Panc1 (cell line): ENCODE measurements at regions not wholly inside any gene's neighbourhood (a gene's known extent, or its start where the extent isn't known, plus 50 kb on each side); places are given as distances from the start of the nearest gene placed in this dataset.

Experiments used
- ATAC-seq: fragments of 200-7000 bp; cut with Tn5 transposase; 2 replicates; pipeline ENCODE4 v1.9.1; 2020; ENCODE audit warnings: mild to moderate bottlenecking, moderate library complexity
- BruUV-seq: library from RNA; stranded (reverse); fragments of 400-500 nt; replicated peaks from 2 replicates; lab custom pipeline; 2021; lab: Mats Ljungman, UMichigan
- CTCF ChIA-PET: fragments of 300-600 bp; sonication (Branson Sonifier 250); formaldehyde crosslinking; loops from one replicate; lab custom pipeline; 2022; ENCODE audit warnings: antibody characterized with exemption; lab: Charles Lee
- POLR2A ChIA-PET: fragments of 300-600 bp; sonication (Branson Sonifier 250); formaldehyde crosslinking; loops from one replicate; lab custom pipeline; 2022; ENCODE audit warnings: antibody characterized with exemption; lab: Charles Lee
- DNase-seq: peaks from one replicate; pipeline ENCODE4 v3.0.0-alpha.2; 2010; ENCODE audit warnings: low read depth, low spot score
- H3K27ac ChIP-seq: 2 replicates; pipeline ENCODE4 v1.5.1; 2011; ENCODE audit warnings: mild to moderate bottlenecking, low read length, inconsistent platforms
- H3K27me3 ChIP-seq: fragments of 200-500 bp; sonication (Bioruptor generic); 2 replicates; pipeline ENCODE4 v1.6.0; 2014; ENCODE audit warnings: low read length, inconsistent platforms; ENCODE audit not compliant: control insufficient read depth, insufficient read depth
- H3K36me3 ChIP-seq: fragments of 200-500 bp; sonication (Bioruptor generic); 2 replicates; pipeline ENCODE4 v1.5.1; 2014; ENCODE audit warnings: inconsistent platforms, mild to moderate bottlenecking, low read length, moderate library complexity; ENCODE audit not compliant: control insufficient read depth, insufficient read depth
- H3K4me1 ChIP-seq: 2 replicates; pipeline ENCODE4 v1.5.1; 2011; ENCODE audit warnings: inconsistent platforms, mild to moderate bottlenecking, low read length, moderate library complexity; ENCODE audit not compliant: control insufficient read depth, insufficient read depth
- H3K4me3 ChIP-seq, 2 experiments: 2 replicates each; pipeline ENCODE4 v1.5.1; 2011 to 2012; ENCODE audit warnings: low read depth in 2 of 2, low read length in 2 of 2, mild to moderate bottlenecking in 2 of 2, inconsistent platforms in 1 of 2, moderate library complexity in 1 of 2
- H3K9me3 ChIP-seq: fragments of 200-500 bp; sonication (Bioruptor generic); 2 replicates; pipeline ENCODE4 v1.5.1; 2014; ENCODE audit warnings: low read depth, mild to moderate bottlenecking, inconsistent platforms, low read length, moderate library complexity; ENCODE audit not compliant: control insufficient read depth, insufficient read depth
- CTCF ChIP-seq: fragments of 450-650 bp; IDR thresholded peaks from 2 replicates; pipeline ENCODE4 v1.5.1; 2017; ENCODE audit warnings: mild to moderate bottlenecking
- POLR2AphosphoS5 ChIP-seq: IDR thresholded peaks from 2 replicates; pipeline ENCODE4 v1.6.1; 2012; ENCODE audit warnings: mild to moderate bottlenecking, low read depth, low read length, moderate library complexity
- REST ChIP-seq, 2 experiments: IDR thresholded peaks; 2 replicates each; pipeline ENCODE4 v1.6.1; 2011 to 2012; ENCODE audit warnings: low read depth in 2 of 2, control low read depth in 1 of 2, low read length in 1 of 2, mild to moderate bottlenecking in 1 of 2, moderate library complexity in 1 of 2; ENCODE audit not compliant: insufficient read depth in 1 of 2
- SIN3A ChIP-seq: IDR thresholded peaks from 2 replicates; pipeline ENCODE4 v1.6.1; 2012; ENCODE audit warnings: low read depth, mild to moderate bottlenecking, low read length, moderate library complexity, borderline replicate concordance; ENCODE audit not compliant: insufficient read depth
- TCF7L2 ChIP-seq: IDR thresholded peaks from 2 replicates; pipeline ENCODE4 v1.6.1; 2011; ENCODE audit warnings: mild to moderate bottlenecking, low read depth, low read length, inconsistent platforms
- in situ Hi-C: cut with HindIII; loops from 2 replicates; pipeline ENCODE4 v1.10.0; 2016; ENCODE audit warnings: low sequenced_read_pairs, low pct_unique_long_range_greater_than_20kb
- intact Hi-C: fragments of 100-400 bp; cut with micrococcal nuclease; formaldehyde crosslinking; loops from one replicate; pipeline ENCODE4 v1.10.0; 2022; ENCODE audit not compliant: unreplicated experiment

GRCh38 chr1:221949996-221950395 lies 208.1 kb upstream of the DUSP10 start:
- BruUV-seq = no TSS peak
- no peaks in the 10 kb centered on the region for H3K27me3 ChIP-seq
- ATAC-seq (no peak), DNase-seq (no peak)
- no peak overlapping the region for H3K27ac ChIP-seq
- TF ChIP-seq TCF7L2 = no peak
- no peak for TF ChIP-seq SIN3A
- TF ChIP-seq CTCF = no peak
- TF ChIP-seq REST (IDR thresholded peaks at IDR 0.05; ENCODE audit: insufficient read depth in 1 of 2, low read depth in 2 of 2, low read length in 1 of 2) = no peak
- TF ChIP-seq POLR2AphosphoS5 = no peak
- CTCF ChIA-PET = no interaction called here
- POLR2A ChIA-PET = no interaction called here
- H3K36me3 ChIP-seq = no peaks in the 10 kb centered on the region
- no peaks in the 10 kb centered on the region for H3K9me3 ChIP-seq
- no peak overlapping the region for H3K4me3 ChIP-seq
- H3K4me1 ChIP-seq = no peaks in the 10 kb centered on the region
- intact Hi-C loops = no loop called here
- in situ Hi-C loops = no loop called here

- in situ Hi-C loops = no loop called here
- no peaks in the 10 kb centered on the region for H3K36me3 ChIP-seq
- intact Hi-C loops = no loop called here
- CTCF ChIA-PET = no interaction called here
- no peak for ATAC-seq
- H3K4me1 ChIP-seq = no peaks in the 10 kb centered on the region
- peaks cover 4% of the 10 kb centered on the region; the same call in 1 of the 2 replicates for H3K9me3 ChIP-seq
- POLR2A ChIA-PET = no interaction called here
- no peak overlapping the region for H3K27ac ChIP-seq
- no peak for DNase-seq
- no peaks in the 10 kb centered on the region for H3K27me3 ChIP-seq
- H3K4me3 ChIP-seq = no peak overlapping the region
- no peak for TF ChIP-seq SIN3A
- BruUV-seq = no TSS peak
These were observed 206.6 kb upstream of the DUSP10 start for GRCh38 chr1:221948459-221948858.

GRCh38 chr1:221947731-221948130 lies 205.8 kb upstream of the DUSP10 start:
- in situ Hi-C loops = no loop called here
- no TSS peak for BruUV-seq
- no peaks in the 10 kb centered on the region for H3K4me1 ChIP-seq
- no peaks in the 10 kb centered on the region for H3K27me3 ChIP-seq
- no peak for ATAC-seq
- H3K4me3 ChIP-seq = no peak overlapping the region
- H3K27ac ChIP-seq = no peak overlapping the region
- no peaks in the 10 kb centered on the region for H3K36me3 ChIP-seq
- intact Hi-C loops = no loop called here
- DNase-seq = no peak
- CTCF ChIA-PET = no interaction called here
- POLR2A ChIA-PET = no interaction called here
- no peak for TF ChIP-seq POLR2AphosphoS5
- no peak for TF ChIP-seq TCF7L2
- no peak for TF ChIP-seq REST (IDR thresholded peaks at IDR 0.05; ENCODE audit: insufficient read depth in 1 of 2, low read depth in 2 of 2, low read length in 1 of 2)
- no peak for TF ChIP-seq SIN3A
- TF ChIP-seq CTCF = no peak
- H3K9me3 ChIP-seq = peaks cover 4% of the 10 kb centered on the region; the same call in 1 of the 2 replicates
